Esophagus mucosa (tissue), 1 donor: ENCODE measurements at regions not wholly inside any gene's neighbourhood (a gene's known extent, or its start where the extent isn't known, plus 50 kb on each side); places are given as distances from the start of the nearest gene placed in this dataset.
"Not testable (repeated sequence)": the region's sequence is repeated elsewhere in the genome, so short reads cannot be mapped to it uniquely, and the experiment has no call there.

Source experiments
- ATAC-seq: fragments of 200-7000 bp; cut with Tn5 transposase; one replicate; pipeline ENCODE4 v1.9.1; 2020
- donor health status: DM: yes; HTN: yes; CAD: no.

DNA sequence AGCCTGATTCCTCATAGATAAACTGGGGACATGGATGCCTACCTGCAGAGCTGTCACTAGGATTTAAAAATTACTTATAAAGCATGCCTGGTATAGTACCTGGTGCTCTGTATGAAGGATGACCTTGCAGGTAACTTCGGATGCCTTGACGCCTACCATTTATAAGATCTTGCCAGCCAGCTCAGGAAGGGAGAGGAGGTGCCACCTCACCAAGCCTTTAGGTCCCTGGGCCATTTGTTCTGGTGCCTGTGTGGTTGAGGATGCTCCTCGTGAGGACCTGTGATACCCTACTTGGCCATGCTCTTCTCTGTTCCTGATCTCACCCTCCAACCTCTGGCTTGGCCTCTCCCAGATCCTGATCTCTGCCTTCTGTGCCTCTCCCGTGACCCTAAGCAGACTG is 85.2 kb downstream of the FDX1 start:
- no peak for ATAC-seq

- not testable (repeated sequence) for ATAC-seq
These were observed 87.6 kb downstream of the FDX1 start for GRCh38 chr11:110517381-110517780.

DNA sequence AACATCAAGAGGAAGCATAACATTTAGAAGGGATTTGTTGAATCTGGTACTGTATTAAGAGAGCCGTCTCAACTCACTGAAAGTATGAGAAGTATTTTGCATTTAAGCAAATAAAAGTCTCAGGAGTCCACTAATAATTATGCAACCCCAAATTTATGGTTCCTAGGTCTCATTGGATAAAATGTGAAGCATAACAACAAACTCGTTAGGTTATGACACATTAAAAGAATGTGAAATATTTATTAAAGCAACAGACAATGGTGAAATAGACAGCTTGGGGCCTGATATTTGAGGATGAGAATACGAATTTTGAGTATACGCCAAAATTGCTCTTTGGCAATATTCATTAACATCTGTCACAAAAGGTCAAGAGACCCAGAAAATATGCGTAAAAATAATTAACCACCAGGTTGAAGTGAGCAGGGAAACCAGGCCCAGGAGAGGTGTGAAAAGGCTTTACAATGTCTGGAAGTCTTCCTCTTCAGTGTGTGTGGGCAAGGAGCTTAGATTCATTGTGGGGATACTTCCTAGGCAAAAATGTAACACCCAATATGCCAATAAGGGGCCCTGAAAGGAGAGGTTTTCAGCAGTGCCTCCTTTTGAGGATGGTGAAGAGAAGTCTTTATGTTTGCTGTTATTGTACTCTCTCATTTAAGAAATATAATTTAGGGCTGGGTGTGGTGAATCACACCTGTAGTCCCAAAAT is 89.2 kb downstream of the FDX1 start:
- ATAC-seq: no peak

DNA sequence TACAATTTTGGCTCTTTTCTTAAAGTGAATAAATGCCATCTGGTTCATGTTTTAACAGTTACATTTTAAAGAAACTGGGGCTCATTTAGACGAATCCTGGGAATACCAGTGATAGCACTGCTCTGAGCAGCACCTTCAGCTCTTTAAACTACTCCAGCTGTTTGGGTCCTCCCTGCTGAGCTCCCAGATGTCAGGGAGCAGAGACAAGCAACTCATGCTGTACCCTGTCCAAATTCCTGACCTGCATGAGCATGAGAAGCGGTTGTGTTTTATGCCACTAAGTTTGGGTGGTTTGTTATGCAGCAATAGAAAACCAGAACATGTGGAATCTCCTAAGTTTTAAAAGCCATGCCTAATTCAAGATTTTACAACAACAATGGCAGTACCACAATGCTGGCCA is 90.0 kb downstream of the FDX1 start:
- no peak for ATAC-seq

GRCh38 chr11:110522471-110522870 is 92.7 kb downstream of the FDX1 start:
- no peak for ATAC-seq

DNA sequence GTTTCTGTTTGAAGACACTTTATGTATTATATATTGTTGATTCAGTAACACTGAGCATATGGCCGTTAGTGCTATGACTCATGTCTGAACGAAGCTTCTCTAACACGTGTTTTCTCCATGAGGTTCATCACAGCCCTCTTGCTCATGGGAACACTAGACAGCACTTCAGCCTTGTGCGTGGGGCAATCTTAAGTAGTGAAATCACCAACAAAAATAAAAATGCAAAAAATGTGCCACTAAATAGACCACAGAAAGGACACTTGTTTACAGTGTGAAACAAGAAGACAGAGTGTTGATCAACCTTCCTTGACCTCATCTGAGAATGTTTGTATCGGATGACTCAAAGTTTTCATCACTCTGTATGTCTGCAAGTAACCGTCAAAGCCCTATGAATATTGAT is 94.5 kb downstream of the FDX1 start:
- peak; percentile 39 for ATAC-seq

DNA sequence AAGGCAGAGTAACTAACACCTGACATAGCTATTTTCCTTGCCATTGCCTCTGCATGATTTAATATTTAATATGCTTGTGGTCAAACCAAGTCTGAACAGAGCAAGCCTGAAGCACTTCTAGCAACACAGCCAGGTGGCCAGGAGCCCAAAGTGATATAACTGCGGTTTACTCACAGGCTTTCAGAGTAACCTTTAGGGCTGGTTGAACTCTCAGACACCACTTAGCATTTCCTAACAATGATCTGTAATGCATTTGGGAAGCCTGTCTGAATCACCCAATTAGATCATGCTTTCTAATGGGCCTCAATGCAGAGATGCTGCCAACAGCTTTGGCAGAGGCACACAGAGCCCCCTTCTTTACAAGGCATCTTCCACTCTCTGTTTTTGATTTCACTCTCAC is 96.1 kb downstream of the FDX1 start:
- peak; percentile 97 for ATAC-seq

DNA sequence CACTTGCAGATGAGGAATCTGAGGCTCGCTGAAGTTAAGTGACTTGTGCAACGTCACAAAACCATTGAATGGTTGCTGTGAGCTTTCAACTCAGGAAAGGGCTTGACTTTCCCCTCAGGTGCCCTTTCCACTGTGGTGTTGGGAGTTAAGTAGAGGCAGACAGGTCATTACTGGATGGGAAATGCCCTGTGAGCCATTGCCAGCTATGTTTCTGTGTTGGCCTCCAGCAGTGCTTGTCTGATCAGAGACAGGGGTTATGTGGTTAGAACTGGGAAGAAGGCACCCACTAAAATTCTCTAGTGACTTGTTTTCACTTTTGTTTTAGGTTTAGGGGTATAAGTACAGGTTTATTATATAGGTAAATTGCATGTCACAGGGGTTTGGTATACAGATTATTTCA is 96.6 kb downstream of the FDX1 start:
- peak; percentile 4 for ATAC-seq
